PC-3 (cell line): ENCODE measurements at regions not wholly inside any gene's neighbourhood (a gene's known extent, or its start where the extent isn't known, plus 50 kb on each side); places are given as distances from the start of the nearest gene placed in this dataset.

ENCODE experiments used
- ATAC-seq: fragments of 200-7000 bp; cut with Tn5 transposase; 2 replicates; pipeline ENCODE4 v1.9.1; 2020; ENCODE audit warnings: mild to moderate bottlenecking, moderate library complexity
- BruUV-seq: library from RNA; stranded (reverse); fragments of 400-500 nt; replicated peaks from 2 replicates; lab custom pipeline; 2021; lab: Mats Ljungman, UMichigan
- CTCF ChIA-PET: fragments of 300-600 bp; sonication (Branson Sonifier 250); formaldehyde crosslinking; loops from one replicate; lab custom pipeline; 2022; ENCODE audit warnings: antibody characterized with exemption; lab: Charles Lee
- POLR2A ChIA-PET: fragments of 300-600 bp; sonication (Branson Sonifier 250); formaldehyde crosslinking; loops from one replicate; lab custom pipeline; 2022; ENCODE audit warnings: antibody characterized with exemption; ENCODE audit not compliant: unreplicated experiment; lab: Charles Lee
- DNase-seq: peaks from one replicate; pipeline ENCODE4 v3.0.0-alpha.2; 2015
- H2AFZ ChIP-seq: fragments of 300-600 bp; sonication (generic); 2 replicates; pipeline ENCODE4 v1.6.0; 2016; ENCODE audit warnings: antibody characterized with exemption, low read length
- H3F3A ChIP-seq: fragments of 300-600 bp; sonication (generic); one replicate; pipeline ENCODE4 v1.6.0; 2017; ENCODE audit warnings: antibody characterized with exemption, low read length, control low read depth, mild to moderate bottlenecking; ENCODE audit not compliant: unreplicated experiment
- H3K27ac ChIP-seq: fragments of 300-600 bp; sonication (generic); 2 replicates; pipeline ENCODE4 v1.5.1; 2016; ENCODE audit warnings: mild to moderate bottlenecking, low read length
- H3K27me3 ChIP-seq: fragments of 300-600 bp; sonication (generic); 2 replicates; pipeline ENCODE4 v1.6.1; 2016; ENCODE audit warnings: low read length, mixed read lengths
- H3K36me3 ChIP-seq: fragments of 300-600 bp; sonication (generic); 2 replicates; pipeline ENCODE4 v1.6.1; 2016; ENCODE audit warnings: low read depth, mixed run types, low read length, mixed read lengths
- H3K4me1 ChIP-seq: fragments of 300-600 bp; sonication (generic); 2 replicates; pipeline ENCODE4 v1.5.1; 2016; ENCODE audit warnings: low read length; ENCODE audit not compliant: insufficient read depth
- H3K4me2 ChIP-seq: fragments of 300-600 bp; sonication (generic); 2 replicates; pipeline ENCODE4 v1.6.0; 2016; ENCODE audit warnings: low read length
- H3K4me3 ChIP-seq: fragments of 300-600 bp; sonication (generic); 2 replicates; pipeline ENCODE4 v1.5.1; 2016; ENCODE audit warnings: mild to moderate bottlenecking, low read length, mixed read lengths
- H3K79me2 ChIP-seq: fragments of 300-600 bp; sonication (generic); 2 replicates; pipeline ENCODE4 v1.6.1; 2017; ENCODE audit warnings: low read length, mixed read lengths
- H3K9ac ChIP-seq: fragments of 300-600 bp; sonication (generic); 2 replicates; pipeline ENCODE4 v1.6.0; 2016; ENCODE audit warnings: mild to moderate bottlenecking, low read length
- H3K9me2 ChIP-seq: fragments of 300-600 bp; sonication (generic); replicated peaks from 2 replicates; pipeline ENCODE4 v1.6.1; 2016; ENCODE audit warnings: mixed run types, low read length, mixed read lengths
- H3K9me3 ChIP-seq: fragments of 300-600 bp; sonication (generic); 2 replicates; pipeline ENCODE4 v1.6.1; 2016; ENCODE audit warnings: low read length, mixed read lengths
- H4K20me1 ChIP-seq: fragments of 300-600 bp; sonication (generic); 2 replicates; pipeline ENCODE4 v1.6.1; 2016; ENCODE audit warnings: low read length, mixed read lengths
- CTCF ChIP-seq: fragments of 300-600 bp; sonication (generic); conservative IDR thresholded peaks from 2 replicates; pipeline ENCODE4 v1.5.1; 2017; ENCODE audit warnings: antibody characterized with exemption, low read depth, mild to moderate bottlenecking, low read length
- EZH2 ChIP-seq: fragments of 300-600 bp; sonication (generic); IDR thresholded peaks from one replicate; pipeline ENCODE4 v1.6.1; 2017; ENCODE audit warnings: antibody characterized with exemption, mild to moderate bottlenecking, low read length; ENCODE audit not compliant: unreplicated experiment
- EZH2phosphoT487 ChIP-seq: fragments of 300-600 bp; sonication (generic); IDR thresholded peaks from 2 replicates; pipeline ENCODE4 v1.6.1; 2018; ENCODE audit warnings: mild to moderate bottlenecking, antibody characterized with exemption, low read length, borderline replicate concordance
- intact Hi-C: fragments of 100-400 bp; cut with micrococcal nuclease; formaldehyde crosslinking; loops from 2 replicates; pipeline ENCODE4 v1.9.0; 2023

- no peak for TF ChIP-seq EZH2phosphoT487
- no peak for TF ChIP-seq EZH2
- TF ChIP-seq CTCF: no peak
- no peak overlapping the region for H3K9ac ChIP-seq
- intact Hi-C loops: no loop called here
- no peaks in the 10 kb centered on the region for H4K20me1 ChIP-seq
- no peaks in the 10 kb centered on the region for H3K27me3 ChIP-seq
- no peak overlapping the region for H3K4me3 ChIP-seq
- no peaks in the 10 kb centered on the region for H3K9me3 ChIP-seq
- BruUV-seq: no TSS peak
- no peak overlapping the region for H3K27ac ChIP-seq
- H3K36me3 ChIP-seq: no peaks in the 10 kb centered on the region
- H3F3A ChIP-seq: no peaks in the 10 kb centered on the region
- H3K4me1 ChIP-seq: peaks cover 6% of the 10 kb centered on the region
- no peak overlapping the region for H3K4me2 ChIP-seq
- H2AFZ ChIP-seq: no peak overlapping the region
- DNase-seq (no peak), ATAC-seq (no peak)
- H3K79me2 ChIP-seq: no peaks in the 10 kb centered on the region
- CTCF ChIA-PET: no interaction called here
- no peaks in the 10 kb centered on the region for H3K9me2 ChIP-seq
- POLR2A ChIA-PET: no interaction called here
Measured at GRCh38 chr20:47413189-47413588, 56.7 kb upstream of the ZMYND8 start.

- Histone ChIP-seq H3K4me2 (peak overlapping the region; percentile 27), H3K36me3 (no peaks in the 10 kb centered on the region), H3K27me3 (no peaks in the 10 kb centered on the region), H3K9ac (no peak overlapping the region), H3K9me3 (no peaks in the 10 kb centered on the region), H4K20me1 (no peaks in the 10 kb centered on the region), H3K4me1 (peaks cover 9% of the 10 kb centered on the region), H3F3A (no peaks in the 10 kb centered on the region), H3K9me2 (no peaks in the 10 kb centered on the region), H3K27ac (no peak overlapping the region), H3K79me2 (no peaks in the 10 kb centered on the region), H2AFZ (peak overlapping the region; percentile 32; the same call in 1 of the 2 replicates), H3K4me3 (no peak overlapping the region)
- TF ChIP-seq EZH2phosphoT487 (no peak), EZH2 (no peak), CTCF (no peak)
- intact Hi-C loops: no loop called here
- POLR2A ChIA-PET: no interaction called here
- ATAC-seq (no peak), DNase-seq (no peak)
- CTCF ChIA-PET: interaction anchor here (0.6 kb wide), 1 partner anchor 204 kb away, joined by 3 read pairs; no protein-coding TSS in a partner anchor
- BruUV-seq: no TSS peak
Measured at GRCh38 chr20:47417245-47418068, 61.0 kb upstream of the ZMYND8 start.

- POLR2A ChIA-PET: no interaction called here
- no peaks in the 10 kb centered on the region for H4K20me1 ChIP-seq
- no TSS peak for BruUV-seq
- peak overlapping the region; percentile 27 for H3K4me2 ChIP-seq
- no peak for TF ChIP-seq EZH2
- no peak for TF ChIP-seq EZH2phosphoT487
- H3K4me1 ChIP-seq: peaks cover 9% of the 10 kb centered on the region
- ATAC-seq (peak; percentile 54), DNase-seq (peak; percentile 57)
- peak overlapping the region; percentile 32; the same call in 1 of the 2 replicates for H2AFZ ChIP-seq
- H3F3A ChIP-seq: no peaks in the 10 kb centered on the region
- no peaks in the 10 kb centered on the region for H3K9me2 ChIP-seq
- no peaks in the 10 kb centered on the region for H3K27me3 ChIP-seq
- no peaks in the 10 kb centered on the region for H3K9me3 ChIP-seq
- H3K36me3 ChIP-seq: no peaks in the 10 kb centered on the region
- intact Hi-C loops: no loop called here
- no peak overlapping the region for H3K27ac ChIP-seq
- no peaks in the 10 kb centered on the region for H3K79me2 ChIP-seq
- CTCF ChIA-PET: no interaction called here
- H3K4me3 ChIP-seq: no peak overlapping the region
- H3K9ac ChIP-seq: no peak overlapping the region
Measured at GRCh38 chr20:47418069-47418757, 61.7 kb upstream of the ZMYND8 start.
